Rectal smooth muscle tissue (tissue), 1 donor: ENCODE measurements at regions not wholly inside any gene's neighbourhood (a gene's known extent, or its start where the extent isn't known, plus 50 kb on each side); places are given as distances from the start of the nearest gene placed in this dataset.

Source experiments
- H3K27ac ChIP-seq: one replicate; pipeline ENCODE4 v1.7.0; 2013; ENCODE audit warnings: low read depth, low read length, inconsistent platforms
- H3K27me3 ChIP-seq: one replicate; pipeline ENCODE4 v1.7.0; 2013; ENCODE audit warnings: low read length; ENCODE audit not compliant: control insufficient read depth, insufficient read depth
- H3K36me3 ChIP-seq: one replicate; pipeline ENCODE4 v1.7.0; 2013; ENCODE audit warnings: low read length; ENCODE audit not compliant: control insufficient read depth, insufficient read depth
- H3K4me1 ChIP-seq: one replicate; pipeline ENCODE4 v1.7.0; 2013; ENCODE audit warnings: low read length; ENCODE audit not compliant: control insufficient read depth, insufficient read depth
- H3K4me3 ChIP-seq: one replicate; pipeline ENCODE4 v1.7.0; 2013; ENCODE audit warnings: low read length
- H3K9ac ChIP-seq: one replicate; pipeline ENCODE4 v1.7.0; 2013; ENCODE audit warnings: low read length

- Histone ChIP-seq H3K9ac (no peak overlapping the region), H3K36me3 (no peaks in the 10 kb centered on the region), H3K4me3 (no peak overlapping the region), H3K27ac (no peak overlapping the region), H3K27me3 (no peaks in the 10 kb centered on the region), H3K4me1 (no peaks in the 10 kb centered on the region)
These were observed 877.1 kb upstream of the CDH8 start for GRCh38 chr16:62913333-62913732.

- no peaks in the 10 kb centered on the region for H3K27me3 ChIP-seq
These were observed 873.4 kb upstream of the CDH8 start for GRCh38 chr16:62909597-62909996.

GRCh38 chr16:62907562-62907961, 871.3 kb upstream of the CDH8 start:
- Histone ChIP-seq H3K27ac (no peak overlapping the region), H3K9ac (no peak overlapping the region), H3K4me1 (no peaks in the 10 kb centered on the region), H3K27me3 (no peaks in the 10 kb centered on the region), H3K4me3 (no peak overlapping the region), H3K36me3 (no peaks in the 10 kb centered on the region)

More at GRCh38 chr16:62909597-62909996, 873.4 kb upstream of the CDH8 start:
- Histone ChIP-seq H3K27ac (no peak overlapping the region), H3K4me3 (no peak overlapping the region), H3K4me1 (no peaks in the 10 kb centered on the region), H3K36me3 (no peaks in the 10 kb centered on the region), H3K9ac (no peak overlapping the region)

GRCh38 chr16:62903961-62904502, 867.8 kb upstream of the CDH8 start:
- Histone ChIP-seq H3K36me3 (no peaks in the 10 kb centered on the region), H3K27ac (no peak overlapping the region), H3K4me3 (no peak overlapping the region), H3K27me3 (no peaks in the 10 kb centered on the region), H3K4me1 (no peaks in the 10 kb centered on the region), H3K9ac (no peak overlapping the region)

GRCh38 chr16:62899737-62900136, 863.5 kb upstream of the CDH8 start:
- Histone ChIP-seq H3K4me3 (no peak overlapping the region), H3K4me1 (no peaks in the 10 kb centered on the region), H3K27me3 (no peaks in the 10 kb centered on the region), H3K27ac (no peak overlapping the region), H3K36me3 (no peaks in the 10 kb centered on the region), H3K9ac (no peak overlapping the region)

GRCh38 chr16:62889097-62889496, 852.9 kb upstream of the CDH8 start:
- Histone ChIP-seq H3K4me3 (no peak overlapping the region), H3K27me3 (no peaks in the 10 kb centered on the region), H3K4me1 (no peaks in the 10 kb centered on the region), H3K27ac (no peak overlapping the region), H3K36me3 (no peaks in the 10 kb centered on the region), H3K9ac (no peak overlapping the region)

GRCh38 chr16:62883509-62883908, 847.3 kb upstream of the CDH8 start:
- Histone ChIP-seq H3K9ac (no peak overlapping the region), H3K27me3 (no peaks in the 10 kb centered on the region), H3K27ac (no peak overlapping the region)

GRCh38 chr16:62882552-62883221, 846.4 kb upstream of the CDH8 start:
- H3K9ac ChIP-seq: no peak overlapping the region
- H3K4me1 ChIP-seq: no peaks in the 10 kb centered on the region
- H3K27me3 ChIP-seq: no peaks in the 10 kb centered on the region
- no peak overlapping the region for H3K4me3 ChIP-seq
- no peak overlapping the region for H3K27ac ChIP-seq
- no peaks in the 10 kb centered on the region for H3K36me3 ChIP-seq

More at GRCh38 chr16:62883509-62883908, 847.3 kb upstream of the CDH8 start:
- H3K4me1 ChIP-seq: no peaks in the 10 kb centered on the region
- no peaks in the 10 kb centered on the region for H3K36me3 ChIP-seq
- no peak overlapping the region for H3K4me3 ChIP-seq

GRCh38 chr16:62876133-62876532, 839.9 kb upstream of the CDH8 start:
- H3K27ac ChIP-seq: peak overlapping the region; percentile 56

GRCh38 chr16:62872339-62872738, 836.1 kb upstream of the CDH8 start:
- Histone ChIP-seq H3K9ac (no peak overlapping the region), H3K27me3 (no peaks in the 10 kb centered on the region), H3K4me3 (no peak overlapping the region), H3K27ac (no peak overlapping the region), H3K4me1 (peaks cover 25% of the 10 kb centered on the region), H3K36me3 (no peaks in the 10 kb centered on the region)

More at GRCh38 chr16:62876133-62876532, 839.9 kb upstream of the CDH8 start:
- Histone ChIP-seq H3K4me1 (peaks cover 16% of the 10 kb centered on the region), H3K9ac (no peak overlapping the region), H3K27me3 (no peaks in the 10 kb centered on the region), H3K36me3 (no peaks in the 10 kb centered on the region), H3K4me3 (no peak overlapping the region)

- Histone ChIP-seq H3K27ac (no peak overlapping the region), H3K27me3 (no peaks in the 10 kb centered on the region), H3K4me1 (peaks cover 17% of the 10 kb centered on the region), H3K36me3 (no peaks in the 10 kb centered on the region), H3K4me3 (no peak overlapping the region), H3K9ac (no peak overlapping the region)
These were observed 834.3 kb upstream of the CDH8 start for GRCh38 chr16:62870554-62870953.

- Histone ChIP-seq H3K27ac (no peak overlapping the region), H3K4me3 (no peak overlapping the region), H3K4me1 (peaks cover 10% of the 10 kb centered on the region), H3K9ac (no peak overlapping the region), H3K36me3 (no peaks in the 10 kb centered on the region), H3K27me3 (no peaks in the 10 kb centered on the region)
These were observed 833.6 kb upstream of the CDH8 start for GRCh38 chr16:62869837-62870236.

GRCh38 chr16:62863139-62863538, 826.9 kb upstream of the CDH8 start:
- H3K27me3 ChIP-seq: no peaks in the 10 kb centered on the region
- no peak overlapping the region for H3K4me3 ChIP-seq
- no peak overlapping the region for H3K9ac ChIP-seq
- no peaks in the 10 kb centered on the region for H3K4me1 ChIP-seq
- no peak overlapping the region for H3K27ac ChIP-seq
- no peaks in the 10 kb centered on the region for H3K36me3 ChIP-seq
